ENCODE measurements at regions not wholly inside any gene's neighbourhood (a gene's known extent, or its start where the extent isn't known, plus 50 kb on each side); places are given as distances from the start of the nearest gene placed in this dataset.

DNA sequence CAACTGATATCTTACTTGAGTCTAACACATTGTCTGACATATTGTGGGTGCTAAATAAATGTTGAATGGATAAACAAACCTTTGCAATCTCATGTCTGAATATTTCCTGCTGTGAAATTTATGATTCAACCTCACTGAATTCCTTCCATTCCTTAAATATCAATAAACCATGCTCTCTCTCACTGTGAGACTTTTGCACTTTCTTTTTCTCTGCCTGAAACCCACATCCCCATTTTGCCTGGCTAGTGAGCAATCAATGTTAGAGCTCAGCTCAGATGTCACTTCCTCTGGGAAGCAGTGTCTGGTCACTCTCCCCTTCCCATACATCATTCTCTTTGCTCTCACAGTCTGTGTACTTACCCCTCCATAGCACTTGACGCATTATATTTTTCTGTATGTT, 383.7 kb upstream of the TRPC7 start:
- TF ChIP-seq POLR2A (IDR thresholded peaks at IDR 0.05): no peak
- TF ChIP-seq CTCF (IDR thresholded peaks at IDR 0.05): no peak
